Muscle of leg (tissue), 3 donors: ENCODE measurements at regions not wholly inside any gene's neighbourhood (a gene's known extent, or its start where the extent isn't known, plus 50 kb on each side); places are given as distances from the start of the nearest gene placed in this dataset.

Source experiments
- DNase-seq: peaks from one replicate; pipeline ENCODE4 v3.0.0; 2013
- H3K27ac ChIP-seq: one replicate; pipeline ENCODE4 v1.5.1; 2013; ENCODE audit warnings: mild to moderate bottlenecking, low read length, control low read depth
- H3K27me3 ChIP-seq: one replicate; pipeline ENCODE4 v1.6.1; 2013; ENCODE audit warnings: low read length; ENCODE audit not compliant: control insufficient read depth, insufficient read depth
- H3K36me3 ChIP-seq: one replicate; pipeline ENCODE4 v1.6.1; 2013; ENCODE audit warnings: low read length; ENCODE audit not compliant: control insufficient read depth, insufficient read depth
- H3K4me1 ChIP-seq: one replicate; pipeline ENCODE4 v1.6.1; 2013; ENCODE audit warnings: low read length; ENCODE audit not compliant: control insufficient read depth, insufficient read depth
- H3K4me3 ChIP-seq: one replicate; pipeline ENCODE4 v1.5.1; 2013; ENCODE audit warnings: low read length, control low read depth
- H3K9me3 ChIP-seq: replicated peaks from 2 replicates; pipeline ENCODE4 v1.6.1; 2013; ENCODE audit warnings: low read depth, low read length; ENCODE audit not compliant: control insufficient read depth
- WGBS: methylation state at CpG from one replicate; pipeline ENCODE4 v1.1.5; 2013; ENCODE audit warnings: missing lambda C conversion rate; ENCODE audit not compliant: insufficient coverage; 5-methylcytosine and 5-hydroxymethylcytosine counted together

- Histone ChIP-seq H3K36me3 (no peaks in the 10 kb centered on the region), H3K4me3 (no peak overlapping the region), H3K27ac (no peak overlapping the region), H3K9me3 (no peaks in the 10 kb centered on the region), H3K27me3 (no peaks in the 10 kb centered on the region), H3K4me1 (no peaks in the 10 kb centered on the region)
- no peak for DNase-seq
- no CpG with 5 or more reads among the region's 4 CpGs for WGBS
These were observed 236.9 kb upstream of the SLC10A2 start for GRCh38 chr13:103303078-103303651.

DNA sequence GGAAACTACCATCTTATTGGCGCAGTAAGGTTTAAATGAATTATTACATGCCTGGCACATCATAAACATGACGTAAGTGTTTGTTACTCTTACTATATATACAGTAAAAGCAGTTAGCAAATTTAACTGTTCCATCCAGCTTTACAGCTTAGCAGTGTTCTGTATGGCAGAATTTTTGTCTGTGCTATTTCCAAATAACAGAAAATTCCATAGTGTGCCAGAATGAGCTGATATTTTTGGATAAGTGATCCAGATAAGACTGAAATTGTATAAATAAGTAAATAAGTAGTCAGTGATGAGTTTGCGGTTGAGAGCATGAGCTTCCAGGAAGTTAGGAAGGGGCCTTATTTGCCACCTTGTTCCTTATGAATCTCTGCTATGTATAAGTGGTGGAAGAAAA, 236.5 kb upstream of the SLC10A2 start:
- Histone ChIP-seq H3K27me3 (no peaks in the 10 kb centered on the region), H3K36me3 (no peaks in the 10 kb centered on the region), H3K27ac (no peak overlapping the region), H3K4me3 (no peak overlapping the region), H3K9me3 (no peaks in the 10 kb centered on the region), H3K4me1 (no peaks in the 10 kb centered on the region)
- 80% methylated on average over 1 of the region's 3 CpGs for WGBS
- DNase-seq = no peak

GRCh38 chr13:103299079-103299478, 232.9 kb upstream of the SLC10A2 start:
- DNase-seq = no peak
- H3K9me3 ChIP-seq = peaks cover 4% of the 10 kb centered on the region
- no peaks in the 10 kb centered on the region for H3K4me1 ChIP-seq
- H3K36me3 ChIP-seq = no peaks in the 10 kb centered on the region
- no CpG with 5 or more reads among the region's 3 CpGs for WGBS
- no peaks in the 10 kb centered on the region for H3K27me3 ChIP-seq
- no peak overlapping the region for H3K27ac ChIP-seq
- no peak overlapping the region for H3K4me3 ChIP-seq

- H3K9me3 ChIP-seq = peaks cover 4% of the 10 kb centered on the region
- H3K27me3 ChIP-seq = no peaks in the 10 kb centered on the region
- no peak overlapping the region for H3K27ac ChIP-seq
- no peak overlapping the region for H3K4me3 ChIP-seq
- 100% methylated on average over 1 of the region's 2 CpGs for WGBS
- no peak for DNase-seq
- no peaks in the 10 kb centered on the region for H3K36me3 ChIP-seq
- no peaks in the 10 kb centered on the region for H3K4me1 ChIP-seq
These were observed 230.9 kb upstream of the SLC10A2 start for GRCh38 chr13:103297083-103297482.

GRCh38 chr13:103291798-103292572, 225.8 kb upstream of the SLC10A2 start:
- Histone ChIP-seq H3K36me3 (no peaks in the 10 kb centered on the region), H3K4me3 (no peak overlapping the region), H3K27ac (no peak overlapping the region), H3K9me3 (peaks cover 1% of the 10 kb centered on the region), H3K4me1 (no peaks in the 10 kb centered on the region), H3K27me3 (no peaks in the 10 kb centered on the region)
- DNase-seq = no peak
- no CpG with 5 or more reads among the region's 3 CpGs for WGBS

DNA sequence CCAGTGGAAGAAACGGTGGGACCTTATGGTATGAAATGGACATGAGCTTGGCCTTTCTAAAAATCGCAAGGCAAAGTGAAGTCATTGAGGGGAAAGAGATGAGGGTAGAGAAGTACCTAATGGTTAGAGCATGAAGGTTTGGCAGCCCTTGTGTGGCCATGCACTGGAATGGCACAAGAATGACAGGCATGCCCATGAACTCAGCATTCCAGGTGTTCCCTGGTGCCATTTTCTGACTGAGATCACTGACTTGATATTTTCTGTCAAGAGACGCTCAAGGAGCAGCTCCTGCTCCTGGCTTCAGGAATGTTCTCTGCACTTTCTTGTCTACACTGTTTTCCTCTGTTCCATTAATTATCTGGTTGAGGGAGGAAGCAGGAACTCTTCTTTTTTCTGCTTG, 225.0 kb upstream of the SLC10A2 start:
- H3K4me1 ChIP-seq = no peaks in the 10 kb centered on the region
- no peaks in the 10 kb centered on the region for H3K27me3 ChIP-seq
- H3K9me3 ChIP-seq = no peaks in the 10 kb centered on the region
- no peak overlapping the region for H3K27ac ChIP-seq
- DNase-seq = no peak
- no peak overlapping the region for H3K4me3 ChIP-seq
- 96% methylated on average over 2 of the region's 3 CpGs for WGBS
- no peaks in the 10 kb centered on the region for H3K36me3 ChIP-seq

DNA sequence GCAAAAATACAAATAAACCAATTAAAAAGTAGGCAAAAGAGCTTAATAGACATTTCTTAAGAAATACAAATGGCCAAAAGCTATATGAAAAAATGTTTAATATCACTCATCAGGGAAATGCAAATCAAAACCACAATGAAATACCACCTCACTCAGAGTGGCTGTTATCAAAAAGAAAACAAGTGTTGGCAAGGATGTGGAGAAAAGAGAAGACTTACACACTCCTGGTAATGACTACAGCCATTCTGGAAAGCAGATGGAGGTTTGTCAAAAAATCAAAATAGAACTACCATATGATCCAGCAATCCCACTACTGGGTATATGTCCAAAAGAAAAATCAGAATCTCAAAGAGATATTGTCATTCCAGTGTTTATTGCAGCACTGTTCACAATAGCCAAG, 223.5 kb upstream of the SLC10A2 start:
- H3K9me3 ChIP-seq = no peaks in the 10 kb centered on the region
- H3K27ac ChIP-seq = no peak overlapping the region
- DNase-seq = no peak
- no peaks in the 10 kb centered on the region for H3K36me3 ChIP-seq
- no peaks in the 10 kb centered on the region for H3K27me3 ChIP-seq
- no peaks in the 10 kb centered on the region for H3K4me1 ChIP-seq
- H3K4me3 ChIP-seq = no peak overlapping the region

- Histone ChIP-seq H3K27me3 (no peaks in the 10 kb centered on the region), H3K36me3 (no peaks in the 10 kb centered on the region), H3K4me1 (no peaks in the 10 kb centered on the region), H3K4me3 (no peak overlapping the region), H3K9me3 (no peaks in the 10 kb centered on the region), H3K27ac (no peak overlapping the region)
- DNase-seq = peak; percentile 25
- 46% methylated on average over 6 of the region's 7 CpGs for WGBS
These were observed 221.9 kb upstream of the SLC10A2 start for GRCh38 chr13:103288114-103288513.

DNA sequence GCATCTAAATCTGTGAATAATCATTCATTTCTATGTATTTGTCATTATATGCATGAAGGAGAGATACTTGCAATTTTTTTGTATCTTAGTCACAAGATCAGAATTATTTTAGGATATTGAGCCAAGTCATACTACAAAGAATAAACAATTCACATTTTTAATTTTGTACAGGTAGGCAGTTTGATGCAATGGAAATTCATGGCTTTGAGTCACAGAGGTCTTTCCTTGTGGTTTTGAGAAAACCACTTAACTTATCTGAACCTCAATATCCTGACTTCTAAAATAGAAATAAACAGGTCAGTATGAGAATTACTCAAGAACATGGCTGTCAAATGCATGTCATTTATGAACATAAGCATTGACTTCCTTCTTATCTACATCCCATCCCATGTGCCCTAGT, 221.4 kb upstream of the SLC10A2 start:
- DNase-seq = no peak
- no peaks in the 10 kb centered on the region for H3K9me3 ChIP-seq

DNA sequence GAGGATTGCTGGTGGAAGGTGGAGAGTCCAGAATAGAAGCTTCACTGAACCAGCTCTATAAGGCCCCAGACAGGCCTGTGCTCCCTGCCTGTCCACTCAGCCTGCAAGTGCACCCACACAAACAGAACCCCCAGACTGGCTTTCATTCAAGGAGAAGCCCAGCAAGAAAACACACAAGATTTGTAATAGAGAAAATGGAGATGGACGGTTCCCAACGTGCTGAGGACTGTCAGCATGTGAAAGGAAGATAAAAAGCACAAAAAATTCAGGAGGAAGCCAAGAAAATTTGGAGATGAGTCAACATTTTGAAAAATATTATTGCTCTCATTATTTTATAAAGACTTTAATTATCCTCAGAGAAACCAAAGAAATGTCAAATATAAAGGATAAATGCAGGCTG, 218.2 kb upstream of the SLC10A2 start:
- Histone ChIP-seq H3K27ac (no peak overlapping the region), H3K9me3 (no peaks in the 10 kb centered on the region), H3K4me1 (no peaks in the 10 kb centered on the region), H3K36me3 (no peaks in the 10 kb centered on the region), H3K4me3 (no peak overlapping the region), H3K27me3 (no peaks in the 10 kb centered on the region)
- no CpG with 5 or more reads among the region's 2 CpGs for WGBS
- no peak for DNase-seq

More for the DNA sequence above, 221.4 kb upstream of the SLC10A2 start:
- H3K36me3 ChIP-seq = no peaks in the 10 kb centered on the region
- no peak overlapping the region for H3K27ac ChIP-seq
- H3K27me3 ChIP-seq = no peaks in the 10 kb centered on the region
- H3K4me1 ChIP-seq = no peaks in the 10 kb centered on the region
- H3K4me3 ChIP-seq = no peak overlapping the region

DNA sequence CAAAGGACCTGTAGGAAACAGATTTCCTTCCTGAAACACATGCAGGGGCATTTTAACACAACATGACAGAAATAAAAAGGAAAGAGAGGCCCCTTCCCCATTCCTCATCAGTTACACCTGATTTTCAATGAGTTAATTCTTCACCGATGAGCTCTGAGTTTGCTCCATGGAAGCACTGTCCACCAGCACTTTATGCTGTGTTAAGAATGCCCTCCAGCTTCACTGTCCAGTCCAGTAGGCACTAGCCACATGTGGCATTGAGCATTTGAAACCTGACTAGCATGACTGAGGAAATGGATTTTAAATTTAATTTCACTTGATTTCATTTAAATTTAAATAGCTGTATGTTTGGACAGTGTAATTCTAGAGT, 217.2 kb upstream of the SLC10A2 start:
- Histone ChIP-seq H3K9me3 (no peaks in the 10 kb centered on the region), H3K27ac (no peak overlapping the region), H3K36me3 (no peaks in the 10 kb centered on the region), H3K27me3 (no peaks in the 10 kb centered on the region), H3K4me3 (no peak overlapping the region), H3K4me1 (no peaks in the 10 kb centered on the region)
- no peak for DNase-seq
- whole genome bisulfite sequencing = no CpG with 5 or more reads among the region's 1 CpG
